ENCODE measurements at regions not wholly inside any gene's neighbourhood (a gene's known extent, or its start where the extent isn't known, plus 50 kb on each side); places are given as distances from the start of the nearest gene placed in this dataset.

DNA sequence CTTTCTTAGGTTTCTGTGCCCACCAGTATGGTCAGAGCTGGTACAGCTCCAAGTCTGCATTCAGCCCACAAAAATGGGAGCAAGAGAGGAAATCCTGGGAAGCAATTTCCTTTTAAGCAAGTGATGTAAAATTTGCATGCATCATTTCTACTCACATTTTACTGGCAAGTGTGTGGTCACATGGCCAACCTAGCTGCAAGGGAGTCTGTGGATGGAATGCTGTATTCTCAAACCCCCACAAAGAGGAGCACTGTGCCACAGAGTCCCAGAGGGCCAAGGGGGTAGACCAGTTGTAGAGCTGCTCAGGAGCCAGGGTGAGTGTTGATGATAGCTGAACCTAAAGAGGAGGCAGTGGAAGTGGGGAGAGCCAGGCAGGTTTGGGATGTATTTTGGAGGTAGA lies 154.3 kb upstream of the SPRY4 start:
- no peak for DNase-seq (ENCODE audit: extremely low read depth in 1 of 2, low read depth in 1 of 2)

DNA sequence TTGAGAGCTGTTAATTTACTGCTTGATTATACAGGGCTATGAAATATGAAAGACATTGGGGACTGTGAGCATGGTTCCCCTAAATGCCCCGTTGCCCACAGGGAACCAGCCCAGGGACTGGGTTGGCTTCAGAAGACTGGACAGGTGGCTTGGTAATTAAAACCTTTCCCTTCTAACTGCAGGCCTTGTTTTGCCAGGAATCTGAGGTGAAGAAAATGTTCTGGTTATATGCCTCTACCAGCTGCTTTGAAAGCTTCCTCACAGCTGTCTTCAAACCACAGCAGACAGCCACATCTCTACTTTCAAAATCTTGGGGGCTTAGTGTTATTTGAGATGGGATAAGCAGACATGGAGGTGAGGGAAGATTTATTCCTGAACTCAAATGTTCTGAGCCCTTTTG lies 153.3 kb upstream of the SPRY4 start:
- DNase-seq (ENCODE audit: extremely low read depth in 1 of 2, low read depth in 1 of 2), result no peak

- no peak for DNase-seq (ENCODE audit: extremely low read depth in 1 of 2, low read depth in 1 of 2)
Measured at GRCh38 chr5:142475102-142475513, 150.3 kb upstream of the SPRY4 start.

GRCh38 chr5:142474431-142475094 lies 149.7 kb upstream of the SPRY4 start:
- no peak for DNase-seq (ENCODE audit: extremely low read depth in 1 of 2, low read depth in 1 of 2)

GRCh38 chr5:142473038-142473437 lies 148.2 kb upstream of the SPRY4 start:
- no peak for DNase-seq (ENCODE audit: extremely low read depth in 1 of 2, low read depth in 1 of 2)

DNA sequence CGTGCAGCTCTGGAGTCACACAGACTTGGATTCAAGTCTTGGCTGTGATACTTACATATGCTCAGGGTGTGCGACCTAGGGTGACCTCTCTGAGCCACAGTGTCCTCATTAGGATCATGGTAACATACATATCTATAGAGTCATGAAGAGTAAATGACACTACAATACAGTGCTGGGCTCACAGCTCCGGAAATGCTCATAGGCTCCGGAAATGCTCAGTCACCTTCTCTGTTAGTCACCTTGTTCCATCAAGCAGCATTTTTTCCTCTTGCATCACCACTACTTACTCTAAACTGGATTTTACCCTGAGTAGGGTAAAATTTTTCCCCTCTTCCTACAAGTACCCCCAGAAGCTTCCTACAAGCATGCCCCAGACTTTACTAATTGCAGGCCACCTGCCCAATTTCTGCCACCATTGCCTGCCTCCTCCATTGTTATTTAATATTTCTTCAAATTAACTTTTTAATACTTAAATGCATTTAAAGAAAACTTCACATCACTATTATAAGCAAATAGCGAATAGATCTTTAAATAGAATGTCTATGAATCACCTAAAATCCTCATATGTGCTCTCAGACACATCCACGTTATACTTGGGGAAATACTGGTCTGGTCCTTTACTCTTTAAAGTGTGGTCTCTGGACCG lies 147.6 kb upstream of the SPRY4 start:
- DNase-seq (ENCODE audit: extremely low read depth in 1 of 2, low read depth in 1 of 2), result peak in 1 of 2 donors; percentile 2

DNA sequence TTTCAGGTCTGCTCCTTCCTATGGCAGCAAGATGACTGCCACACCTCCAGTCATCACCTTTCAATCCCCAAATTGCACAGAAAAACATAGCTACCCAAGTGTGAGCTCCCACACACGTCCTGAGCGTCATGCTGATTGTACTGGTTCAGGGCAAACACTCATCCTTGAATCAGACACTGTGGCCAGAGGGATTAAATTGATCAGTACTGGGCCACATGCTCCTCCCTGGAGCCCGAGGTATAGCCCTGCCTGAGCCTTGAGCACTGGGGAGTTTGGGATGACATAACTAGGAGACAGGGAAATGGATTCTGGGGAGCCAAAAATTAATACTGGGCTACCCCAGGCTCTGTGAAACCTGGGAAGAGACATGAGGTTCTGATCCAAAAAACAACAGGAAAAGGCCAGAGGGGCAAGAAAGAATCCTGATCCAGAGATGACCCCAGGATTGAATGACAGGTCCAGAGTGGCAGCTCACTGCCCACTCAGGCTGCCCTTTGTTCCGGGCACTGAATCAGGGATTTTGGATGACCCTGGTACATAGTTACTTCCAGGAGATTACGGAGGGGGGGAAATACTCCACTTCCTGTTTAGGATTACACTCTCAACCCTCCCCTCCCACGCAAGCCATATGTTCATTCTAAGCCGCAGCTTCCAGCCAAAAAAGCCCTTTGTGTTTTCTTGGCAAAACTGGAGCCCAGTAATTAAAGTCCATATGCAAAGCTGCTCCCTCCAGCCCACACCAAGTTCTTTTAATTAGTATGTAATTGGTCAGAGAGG lies 141.6 kb upstream of the SPRY4 start:
- no peak for DNase-seq (ENCODE audit: extremely low read depth in 1 of 2, low read depth in 1 of 2)

GRCh38 chr5:142465476-142465875 lies 140.7 kb upstream of the SPRY4 start:
- DNase-seq (ENCODE audit: extremely low read depth in 1 of 2, low read depth in 1 of 2), result no peak

DNA sequence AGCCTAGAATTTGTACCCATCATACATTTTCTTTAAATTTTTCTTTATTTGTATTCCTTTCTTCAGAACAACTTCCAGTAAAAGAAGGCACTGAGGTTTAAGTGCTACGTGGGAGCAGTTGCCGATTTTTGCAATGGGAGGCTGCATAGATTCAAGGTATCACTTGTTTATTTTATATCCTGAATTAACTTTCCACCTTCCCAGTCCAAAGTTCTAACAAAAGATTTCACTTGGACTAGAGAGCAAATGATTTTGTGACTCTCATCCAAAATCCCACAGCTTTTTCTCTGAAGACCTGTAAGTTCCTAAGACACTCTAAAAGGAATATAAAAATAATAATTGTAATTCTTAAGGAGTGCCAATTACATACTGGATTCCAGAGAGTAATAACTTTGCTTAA lies 139.1 kb upstream of the SPRY4 start:
- DNase-seq (ENCODE audit: extremely low read depth in 1 of 2, low read depth in 1 of 2), result no peak

- no peak for DNase-seq (ENCODE audit: extremely low read depth in 1 of 2, low read depth in 1 of 2)
Measured at GRCh38 chr5:142461028-142461590, 136.3 kb upstream of the SPRY4 start.

- DNase-seq (ENCODE audit: extremely low read depth in 1 of 2, low read depth in 1 of 2), result no peak
Measured at GRCh38 chr5:142459209-142459608, 134.4 kb upstream of the SPRY4 start.

- DNase-seq (ENCODE audit: extremely low read depth in 1 of 2, low read depth in 1 of 2), result no peak
Measured at GRCh38 chr5:142455856-142456255, 131.0 kb upstream of the SPRY4 start.

- no peak for DNase-seq (ENCODE audit: extremely low read depth in 1 of 2, low read depth in 1 of 2)
Measured at GRCh38 chr5:142453932-142454331, 129.1 kb upstream of the SPRY4 start.

- DNase-seq (ENCODE audit: extremely low read depth in 1 of 2, low read depth in 1 of 2), result no peak
Measured at GRCh38 chr5:142450419-142450818, 125.6 kb upstream of the SPRY4 start.

DNA sequence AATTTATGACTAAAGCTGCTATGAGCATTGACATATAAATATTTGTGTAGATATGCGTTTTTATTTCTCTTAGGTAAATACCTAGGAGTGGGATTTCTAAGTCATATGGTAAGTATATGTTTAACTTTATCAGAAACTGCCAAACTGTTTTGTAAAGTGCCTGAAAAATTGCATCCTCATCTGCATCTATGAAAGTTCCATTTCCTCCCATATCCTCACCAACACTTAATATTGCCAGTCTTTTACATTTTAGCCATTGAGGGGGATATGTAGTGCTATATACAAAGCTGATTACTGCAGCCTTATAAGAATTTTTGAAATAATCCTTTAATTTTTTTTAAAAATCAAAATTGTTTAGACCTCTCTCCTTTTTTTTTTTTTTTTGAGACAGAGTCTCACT lies 123.1 kb upstream of the SPRY4 start:
- no peak for DNase-seq (ENCODE audit: extremely low read depth in 1 of 2, low read depth in 1 of 2)

GRCh38 chr5:142446960-142447279 lies 122.1 kb upstream of the SPRY4 start:
- no peak for DNase-seq (ENCODE audit: extremely low read depth in 1 of 2, low read depth in 1 of 2)

- DNase-seq (ENCODE audit: extremely low read depth in 1 of 2, low read depth in 1 of 2), result no peak
Measured at GRCh38 chr5:142446131-142446959, 121.5 kb upstream of the SPRY4 start.

DNA sequence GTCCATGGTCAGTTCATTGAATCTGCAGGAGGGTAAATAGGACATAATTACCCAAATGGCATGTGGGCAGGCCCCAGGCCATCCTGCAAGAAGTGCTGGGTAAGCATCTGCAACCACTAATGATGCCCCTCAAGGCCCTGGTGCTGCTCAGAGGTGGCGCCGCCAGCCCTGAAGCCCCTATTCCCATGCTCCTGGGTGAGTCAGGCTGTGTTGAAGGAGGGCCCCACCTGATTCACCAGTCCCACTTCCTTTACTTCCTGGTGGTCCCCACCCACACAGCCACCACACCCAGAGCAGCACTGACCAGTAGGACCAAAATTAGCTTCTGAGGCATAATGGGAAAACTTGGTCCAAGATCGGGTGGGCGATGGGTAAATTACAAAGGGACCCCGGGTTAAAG lies 120.4 kb upstream of the SPRY4 start:
- no peak for DNase-seq (ENCODE audit: extremely low read depth in 1 of 2, low read depth in 1 of 2)

GRCh38 chr5:142441616-142442015 lies 116.8 kb upstream of the SPRY4 start:
- DNase-seq (ENCODE audit: extremely low read depth in 1 of 2, low read depth in 1 of 2), result no peak

GRCh38 chr5:142439207-142439860 lies 114.5 kb upstream of the SPRY4 start:
- DNase-seq (ENCODE audit: extremely low read depth in 1 of 2, low read depth in 1 of 2), result no peak

DNA sequence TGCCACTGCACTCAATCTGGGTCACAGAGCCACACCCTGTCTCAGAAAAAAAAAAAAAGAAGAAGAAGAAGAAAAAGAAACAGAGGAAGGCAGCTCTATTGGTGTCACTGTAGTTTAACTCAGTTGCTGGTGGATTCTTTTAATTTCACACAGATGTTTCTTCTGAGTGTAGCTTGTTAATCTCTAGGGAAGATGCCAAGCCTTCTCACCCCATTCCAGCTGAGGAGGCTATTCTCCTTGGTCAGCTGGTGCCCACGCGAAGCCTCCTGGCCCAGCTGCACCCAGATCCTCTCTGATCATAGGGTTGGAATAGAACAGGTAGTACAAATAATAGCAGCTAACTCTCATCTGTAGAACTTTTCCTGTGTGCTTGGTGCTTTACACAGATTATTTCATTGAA lies 113.8 kb upstream of the SPRY4 start:
- DNase-seq (ENCODE audit: extremely low read depth in 1 of 2, low read depth in 1 of 2), result no peak

Measured in activated CD8-positive, alpha-beta memory T cell treated with anti-CD3 and anti-CD28 coated beads for 1 hour (primary cell).